ENCODE measurements at regions not wholly inside any gene's neighbourhood (a gene's known extent, or its start where the extent isn't known, plus 50 kb on each side); places are given as distances from the start of the nearest gene placed in this dataset.
"Not testable (repeated sequence)": the region's sequence is repeated elsewhere in the genome, so short reads cannot be mapped to it uniquely, and the experiment has no call there.

DNA sequence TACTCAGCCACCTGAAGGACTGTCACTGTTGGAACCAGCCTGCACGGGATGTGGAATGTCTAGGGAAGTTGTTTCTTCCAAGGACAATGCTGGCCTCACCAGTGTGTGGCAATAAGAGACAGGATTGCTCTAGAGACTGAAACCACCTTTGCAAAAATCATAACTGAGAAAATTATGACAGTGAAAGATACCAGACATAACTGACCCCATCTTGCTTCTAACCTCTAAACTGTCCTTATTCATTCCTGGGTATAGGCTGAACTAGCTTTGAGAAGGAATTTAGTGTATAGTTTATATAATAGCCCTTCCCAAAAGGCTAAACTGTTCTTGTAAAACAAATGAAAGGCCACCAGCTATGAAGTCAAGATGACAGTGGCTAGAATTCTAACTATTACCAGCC lies 83.6 kb downstream of the IER5 start:
- no peak for DNase-seq (ENCODE audit: low spot score)

- DNase-seq (ENCODE audit: low spot score): no peak
These were observed 85.4 kb downstream of the IER5 start for GRCh38 chr1:181173761-181174447.

DNA sequence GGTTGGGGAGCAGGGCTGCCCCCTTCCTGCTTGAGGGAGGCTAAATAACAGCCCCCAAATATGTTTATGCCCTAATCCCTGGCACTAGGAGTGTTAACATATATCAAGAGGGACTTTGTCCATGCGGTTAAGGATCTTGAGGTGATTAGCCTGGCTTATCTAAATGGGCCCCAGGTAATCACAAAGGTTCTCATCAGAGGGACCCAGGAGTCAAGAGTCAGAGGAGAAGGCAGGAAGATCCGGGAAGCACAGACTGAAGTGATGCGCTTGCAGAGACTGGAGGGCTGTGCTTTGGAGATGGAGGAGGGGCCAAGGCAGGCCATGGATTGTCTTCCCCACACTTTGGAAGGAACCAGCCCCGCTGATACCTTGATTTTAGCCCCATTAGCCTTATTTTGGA lies 86.4 kb downstream of the IER5 start:
- no peak for DNase-seq (ENCODE audit: low spot score)

DNA sequence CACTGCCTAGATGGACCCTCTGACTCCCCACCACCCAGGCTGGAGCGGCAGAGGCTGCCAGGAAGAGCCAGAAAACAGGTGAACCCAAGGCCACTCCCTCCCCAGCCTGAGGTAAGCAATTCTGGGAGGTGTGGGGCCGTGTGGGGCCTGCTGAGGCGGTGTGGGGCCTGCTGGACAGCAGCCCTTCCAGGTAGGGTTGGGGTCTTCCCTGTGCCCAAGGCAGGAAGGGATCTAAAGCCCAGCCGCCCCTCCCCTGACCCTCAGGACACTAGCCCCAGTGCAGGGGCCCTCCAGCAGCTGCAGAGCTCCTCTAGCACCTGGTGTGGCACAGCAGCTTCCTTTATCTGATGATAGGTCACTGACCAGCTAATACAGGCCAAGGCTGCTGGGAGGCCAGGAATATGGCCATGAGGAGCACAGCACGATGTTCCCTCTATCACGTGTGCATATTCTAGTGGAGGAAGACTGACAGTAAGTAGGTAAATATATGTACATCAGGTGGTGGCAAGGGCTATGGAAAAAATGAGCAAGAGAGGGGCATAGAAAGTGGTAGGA lies 86.9 kb downstream of the IER5 start:
- DNase-seq (ENCODE audit: low spot score): no peak

DNA sequence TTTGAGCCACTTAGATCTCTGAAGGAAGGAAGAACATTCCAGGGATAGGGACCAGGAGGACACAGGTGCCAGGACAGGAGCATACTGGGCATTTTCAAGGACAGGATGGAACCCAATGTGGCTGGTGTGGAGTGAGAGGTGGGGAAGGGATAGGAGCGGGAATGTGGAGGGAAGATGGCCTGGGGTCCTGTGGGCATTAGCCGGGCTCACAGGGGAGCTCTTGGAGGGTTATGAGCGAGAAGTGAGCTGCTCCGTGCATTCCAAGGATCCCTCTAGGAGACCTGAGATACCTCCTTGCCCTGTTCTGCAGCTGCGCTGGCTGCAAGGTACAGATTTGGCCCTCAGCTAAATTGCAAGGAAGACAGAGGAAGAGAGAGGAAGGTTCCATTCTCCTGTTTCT lies 87.5 kb downstream of the IER5 start:
- no peak for DNase-seq (ENCODE audit: low spot score)

GRCh38 chr1:181178241-181178879 lies 89.9 kb downstream of the IER5 start:
- no peak for DNase-seq (ENCODE audit: low spot score)

DNA sequence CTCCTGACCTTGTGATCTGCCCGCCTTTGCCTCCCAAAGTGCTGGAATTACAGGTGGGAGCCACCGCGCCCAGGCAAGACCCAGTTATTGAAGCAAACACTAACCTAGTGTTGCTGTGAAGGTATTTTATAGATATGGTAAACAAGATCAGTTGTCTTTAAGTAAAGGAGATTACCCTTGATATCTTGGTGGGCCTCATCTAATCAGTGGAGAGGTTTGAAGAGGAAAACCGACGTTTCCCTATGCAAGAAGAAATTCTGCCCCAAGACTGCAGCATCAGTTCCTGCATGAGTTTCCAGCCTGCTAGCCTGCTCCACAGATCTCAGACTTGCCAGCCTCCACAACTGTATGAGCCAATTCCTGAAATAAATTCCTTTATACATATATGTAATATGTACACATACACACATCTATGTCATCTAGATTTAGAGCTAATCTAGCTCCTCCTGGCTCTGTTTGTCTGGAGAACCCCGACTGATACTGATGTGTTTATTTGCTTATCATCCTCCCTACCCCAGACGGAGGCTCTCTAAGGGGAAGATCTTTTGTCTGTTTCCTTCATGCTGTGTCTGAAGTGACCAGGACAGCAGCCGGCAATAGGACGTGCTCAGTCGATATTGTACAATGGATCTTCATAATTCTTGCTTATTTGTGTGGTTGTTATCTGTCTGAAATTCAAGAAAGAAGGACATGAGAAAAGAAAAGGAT lies 90.9 kb downstream of the IER5 start:
- no peak for DNase-seq (ENCODE audit: low spot score)

DNA sequence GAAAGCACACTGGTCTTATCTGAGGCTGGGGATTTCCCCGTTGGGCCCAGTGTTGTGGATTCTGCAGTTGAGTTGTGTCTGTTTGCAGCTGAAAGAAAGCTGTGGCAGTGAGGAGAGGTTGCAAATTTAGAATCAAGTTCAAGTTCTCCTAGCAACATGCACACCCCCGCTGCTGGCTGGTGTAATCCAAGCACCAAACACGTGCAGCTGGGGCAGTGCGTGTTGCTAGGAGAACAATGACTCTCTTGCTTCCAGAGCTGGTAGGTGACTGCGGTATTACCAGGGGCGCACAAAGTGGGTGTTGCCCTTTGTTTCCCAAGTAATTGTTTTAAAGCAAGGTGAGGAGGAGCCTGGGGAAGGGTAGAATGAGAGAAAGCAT lies 91.5 kb downstream of the IER5 start:
- no peak for DNase-seq (ENCODE audit: low spot score)

GRCh38 chr1:181180407-181181031 lies 92.0 kb downstream of the IER5 start:
- no peak for DNase-seq (ENCODE audit: low spot score)

DNA sequence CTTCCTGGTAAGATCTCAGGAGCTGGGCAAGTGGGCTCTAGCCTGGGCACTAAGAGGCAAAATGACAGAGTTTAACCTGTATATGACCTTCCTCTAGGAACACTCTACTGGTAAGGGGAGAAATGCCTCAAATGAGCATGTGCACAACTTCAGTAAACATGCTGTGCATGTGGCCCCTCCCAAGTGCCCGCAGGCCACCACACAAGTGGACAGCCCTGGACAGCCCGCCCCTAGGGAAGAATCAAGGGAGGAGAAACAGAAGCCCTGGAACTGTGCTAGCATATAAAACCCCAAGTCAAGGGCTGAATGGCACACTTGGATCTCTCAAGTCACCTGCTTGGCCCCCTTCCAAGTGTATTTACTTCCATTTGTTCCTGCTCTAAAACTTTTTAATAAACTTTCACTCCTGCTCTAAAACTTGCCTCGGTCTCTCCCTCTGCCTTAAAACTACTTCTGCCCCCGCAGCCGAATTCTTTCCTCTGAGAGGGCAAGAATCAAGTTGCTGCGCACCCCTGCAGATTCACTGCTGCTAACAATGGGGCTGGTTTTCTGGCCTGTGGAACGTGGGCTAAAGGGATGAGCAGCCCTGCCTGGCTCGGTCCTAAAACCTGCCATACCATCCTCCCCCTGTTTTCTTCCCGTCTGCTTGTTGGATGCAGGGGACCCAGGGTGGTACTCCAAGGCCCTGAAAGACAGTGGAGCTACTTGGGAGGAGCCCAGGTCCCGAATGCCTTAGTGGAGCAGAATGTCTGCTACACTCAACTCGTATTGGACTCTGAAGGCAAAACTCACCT lies 93.5 kb downstream of the IER5 start:
- no peak for DNase-seq (ENCODE audit: low spot score)

DNA sequence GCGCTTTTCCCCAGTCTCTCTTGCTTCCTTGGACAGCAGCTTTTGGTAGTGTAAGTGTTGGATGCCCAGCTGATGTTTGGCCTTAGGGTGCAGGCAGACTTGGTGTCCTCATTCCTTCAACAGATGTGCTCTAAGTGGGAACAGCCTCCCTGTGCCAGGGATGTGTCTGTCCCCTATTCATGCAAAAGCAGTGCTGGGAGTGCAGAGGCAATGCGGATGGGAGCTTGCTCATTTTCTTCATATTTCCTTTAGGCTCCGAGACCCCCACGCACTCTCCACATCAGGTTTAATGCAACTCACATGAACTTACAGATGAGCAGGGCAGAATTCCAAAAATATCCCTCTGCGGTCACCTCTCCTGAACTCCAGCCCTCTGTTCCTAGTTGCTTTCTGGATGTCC lies 96.1 kb downstream of the IER5 start:
- no peak for DNase-seq (ENCODE audit: low spot score)

DNA sequence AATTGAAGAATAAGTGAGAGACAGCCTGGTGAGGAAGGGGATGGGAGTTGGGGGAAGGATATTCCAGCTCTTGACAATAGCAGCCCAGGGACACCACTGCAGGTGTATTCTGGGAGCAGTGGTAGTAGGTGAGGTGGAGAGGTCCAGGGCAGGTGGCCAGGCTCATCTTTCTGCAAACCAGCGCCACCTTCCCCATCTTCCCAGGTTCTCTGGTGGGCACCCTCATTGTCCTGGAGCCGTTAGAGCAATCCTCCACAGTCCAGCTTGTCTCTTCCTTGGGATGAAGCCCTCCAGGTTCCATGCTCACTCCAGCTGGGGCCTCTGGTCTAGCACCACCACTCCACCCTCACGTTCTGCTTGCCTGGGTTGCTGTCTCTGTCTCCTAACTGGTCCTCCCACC lies 97.0 kb downstream of the IER5 start:
- no peak for DNase-seq (ENCODE audit: low spot score)

DNA sequence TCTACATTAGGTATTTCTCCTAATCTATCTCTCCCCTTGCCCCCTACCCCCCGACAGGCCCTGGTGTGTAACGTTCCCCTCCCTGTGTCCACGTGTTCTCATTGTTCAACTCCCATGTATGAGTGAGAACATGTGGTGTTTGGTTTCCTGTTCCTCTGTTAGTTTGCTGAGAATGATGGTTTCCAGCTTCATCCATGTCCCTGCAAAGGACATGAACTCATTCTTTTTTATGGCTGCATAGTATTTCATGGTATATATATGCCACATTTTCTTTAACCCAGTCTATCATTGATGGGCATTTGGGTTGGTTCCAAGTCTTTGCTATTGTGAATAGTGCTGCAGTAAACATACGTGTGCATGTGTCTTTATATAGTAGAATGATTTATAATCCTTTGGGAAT lies 97.6 kb downstream of the IER5 start:
- DNase-seq (ENCODE audit: low spot score): not testable (repeated sequence)

DNA sequence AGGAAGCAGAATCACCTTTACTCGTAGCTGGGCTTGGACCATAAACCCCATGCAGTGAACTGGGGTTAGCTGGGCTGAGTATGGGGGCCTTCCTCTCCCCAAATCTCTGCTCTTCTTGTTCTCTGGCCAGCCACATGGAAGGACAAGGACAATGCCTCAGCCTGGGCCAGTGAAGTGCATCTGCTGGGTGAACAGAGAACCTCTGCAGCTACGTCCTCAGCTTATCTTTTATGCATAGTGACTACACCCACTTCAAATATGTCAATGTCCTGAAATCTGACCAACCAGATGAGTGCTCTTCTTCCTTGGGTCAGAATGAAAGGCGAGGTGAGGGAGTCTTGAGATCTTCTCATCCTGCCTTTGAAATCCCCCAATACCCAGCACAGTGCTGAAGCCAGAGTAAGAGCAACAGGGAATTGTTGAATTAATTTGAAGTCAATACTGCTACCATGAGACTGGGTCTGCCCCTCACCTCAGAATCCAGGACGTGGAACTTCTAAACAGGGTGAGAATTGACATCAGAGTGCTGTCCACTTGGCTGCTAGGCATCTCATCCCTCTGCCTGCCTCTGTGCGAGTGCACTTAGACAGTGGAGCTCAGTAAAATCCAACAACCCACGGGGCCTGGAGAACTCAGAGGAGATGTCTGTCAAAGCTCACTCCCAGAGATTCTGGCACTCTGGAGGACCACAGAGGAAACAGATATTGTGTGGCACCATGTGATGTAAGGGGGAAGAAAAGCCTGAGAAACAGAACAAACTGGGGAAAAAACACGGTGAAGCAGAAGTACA lies 99.0 kb downstream of the IER5 start:
- no peak for DNase-seq (ENCODE audit: low spot score)

GRCh38 chr1:181189245-181189644 lies 100.7 kb downstream of the IER5 start:
- DNase-seq (ENCODE audit: low spot score): no peak

GRCh38 chr1:181189691-181190363 lies 101.3 kb downstream of the IER5 start:
- peak; percentile 45 for DNase-seq (ENCODE audit: low spot score)

GRCh38 chr1:181190364-181191035 lies 102.0 kb downstream of the IER5 start:
- no peak for DNase-seq (ENCODE audit: low spot score)

- no peak for DNase-seq (ENCODE audit: low spot score)
These were observed 103.1 kb downstream of the IER5 start for GRCh38 chr1:181191494-181192040.

DNA sequence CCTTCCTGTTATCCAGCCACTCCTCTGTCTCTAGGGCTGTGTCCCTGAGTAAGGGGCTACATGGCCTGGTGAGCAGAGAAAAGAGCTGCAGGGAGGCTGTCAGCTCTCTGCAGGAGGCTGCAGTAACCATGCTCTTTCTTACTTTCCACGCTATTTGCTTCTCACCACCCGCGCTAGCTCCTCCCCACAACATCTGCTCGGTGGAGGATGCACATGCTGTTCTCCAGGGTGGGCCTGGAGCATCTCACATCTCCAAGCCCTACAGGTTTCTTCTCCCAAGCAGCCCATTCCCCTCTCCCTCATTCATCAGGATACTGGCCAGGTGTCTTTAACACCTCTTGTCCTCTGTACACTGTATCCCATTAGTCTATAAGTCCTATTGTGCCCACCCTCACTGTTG lies 103.8 kb downstream of the IER5 start:
- DNase-seq (ENCODE audit: low spot score): no peak
